ENCODE measurements at regions not wholly inside any gene's neighbourhood (a gene's known extent, or its start where the extent isn't known, plus 50 kb on each side); places are given as distances from the start of the nearest gene placed in this dataset.

GRCh38 chr1:239806897-239807296 is 284.8 kb upstream of the FMN2 start:
- TF ChIP-seq POLR2A (IDR thresholded peaks at IDR 0.05), result no peak
- TF ChIP-seq CTCF (IDR thresholded peaks at IDR 0.05), result no peak
- TF ChIP-seq EP300 (IDR thresholded peaks at IDR 0.05), result no peak
